A204.1 (cell line): ENCODE measurements at regions not wholly inside any gene's neighbourhood (a gene's known extent, or its start where the extent isn't known, plus 50 kb on each side); places are given as distances from the start of the nearest gene placed in this dataset.

Experiments
- FAIRE-seq: peaks from 2 replicates; lab custom pipeline; 2012; peaks lifted over from hg19 to GRCh38; lab: Jason Lieb, UNC

DNA sequence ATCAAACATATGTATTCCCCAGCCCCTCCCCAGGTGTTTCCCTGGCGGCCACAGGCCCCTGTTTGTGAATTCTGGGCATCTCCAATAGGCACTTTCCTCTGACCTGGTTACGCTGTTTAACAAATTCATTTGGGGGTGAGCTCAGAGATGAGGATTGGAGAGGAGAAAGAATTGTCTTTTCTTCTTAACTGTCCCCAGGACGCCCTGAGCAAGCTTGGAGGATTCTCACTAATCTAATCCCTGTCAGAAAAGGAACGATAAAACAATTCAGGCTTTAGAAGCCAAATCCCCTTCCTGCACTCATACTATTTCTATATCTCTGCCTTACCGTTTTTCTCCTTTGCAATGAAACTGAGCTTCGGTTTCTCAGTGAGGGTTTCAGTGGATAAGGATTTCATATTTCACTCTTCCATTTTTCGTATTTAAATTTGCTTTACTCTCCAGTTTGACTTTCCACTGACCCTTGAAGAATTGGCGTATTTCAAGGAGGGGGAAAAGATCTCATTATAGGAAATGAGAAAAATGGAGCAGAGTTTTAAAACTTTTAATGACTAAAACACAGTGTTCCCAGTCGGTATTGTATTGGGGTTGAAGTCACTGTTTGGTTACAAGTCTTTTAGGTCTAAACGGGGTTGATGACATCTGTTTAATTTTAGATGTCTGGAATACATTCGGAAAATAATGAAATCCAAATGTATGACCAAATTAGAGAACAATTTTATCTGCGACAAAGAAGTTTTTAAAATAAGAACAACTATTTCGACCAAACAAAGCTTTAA, 180.1 kb downstream of the MACROH2A1 start:
- FAIRE-seq = no peak

DNA sequence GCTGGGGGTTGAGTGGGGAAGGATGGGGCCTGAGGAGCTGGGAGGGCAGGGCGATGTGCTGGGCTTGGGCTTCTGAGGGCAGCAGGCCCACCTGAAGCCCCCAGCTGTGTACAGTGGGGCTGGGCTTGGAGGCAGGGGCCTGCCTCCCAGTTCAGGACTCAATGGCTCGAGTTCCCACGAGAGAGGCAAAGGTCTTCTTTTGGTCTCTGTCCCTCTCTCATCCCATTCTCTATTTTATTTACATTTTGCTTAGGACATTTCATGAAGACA, 180.6 kb downstream of the MACROH2A1 start:
- FAIRE-seq = no peak

- no peak for FAIRE-seq
Measured at GRCh38 chr5:135217669-135218485, 181.2 kb downstream of the MACROH2A1 start.

DNA sequence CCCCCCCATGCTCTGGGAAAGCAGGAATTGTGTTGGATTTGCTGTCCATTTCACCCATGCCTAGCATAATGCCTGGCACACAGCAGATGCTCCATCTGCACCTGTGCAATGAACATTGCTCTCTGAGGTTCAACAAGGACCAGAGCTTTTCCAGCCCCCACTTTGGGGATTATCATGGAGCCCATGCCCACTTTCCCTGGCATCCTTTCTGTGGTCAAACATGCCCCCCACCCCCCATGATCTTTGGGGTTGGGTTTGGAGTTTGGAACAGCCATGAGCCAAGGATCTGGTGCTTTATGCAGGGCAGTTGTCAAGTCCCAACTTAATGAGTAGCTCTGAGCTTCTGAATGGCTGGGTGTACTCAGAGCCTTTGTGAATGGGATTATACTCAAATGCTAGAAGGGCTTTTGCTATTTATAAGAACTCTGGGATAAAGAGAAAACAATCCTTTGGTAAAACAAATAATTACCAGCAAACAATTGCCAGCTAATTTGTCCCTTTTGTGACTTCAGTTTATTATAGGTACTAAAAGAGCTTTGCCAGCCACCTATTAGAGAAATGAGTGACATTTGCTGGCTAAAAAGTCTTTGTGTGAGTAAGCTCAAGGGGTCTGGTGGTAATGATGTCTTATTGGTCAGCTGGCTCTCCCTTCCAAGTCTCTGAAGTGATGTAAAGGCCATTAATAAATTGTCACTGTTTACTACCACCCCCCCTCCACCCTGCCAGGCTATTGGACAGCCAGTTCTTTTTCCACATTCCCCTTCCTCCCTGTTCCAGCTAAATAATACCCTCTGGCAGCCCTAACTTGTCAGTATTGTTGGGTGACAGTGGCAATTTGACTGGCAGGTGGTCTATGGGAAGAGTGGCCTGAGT, 182.3 kb downstream of the MACROH2A1 start:
- FAIRE-seq = no peak

GRCh38 chr5:135215617-135216470, 181.8 kb upstream of the PITX1 start:
- FAIRE-seq = no peak

GRCh38 chr5:135214897-135215616, 181.0 kb upstream of the PITX1 start:
- FAIRE-seq = no peak

- FAIRE-seq = no peak
Measured at GRCh38 chr5:135213466-135214239, 179.6 kb upstream of the PITX1 start.

- no peak for FAIRE-seq
Measured at GRCh38 chr5:135213027-135213386, 179.0 kb upstream of the PITX1 start.

DNA sequence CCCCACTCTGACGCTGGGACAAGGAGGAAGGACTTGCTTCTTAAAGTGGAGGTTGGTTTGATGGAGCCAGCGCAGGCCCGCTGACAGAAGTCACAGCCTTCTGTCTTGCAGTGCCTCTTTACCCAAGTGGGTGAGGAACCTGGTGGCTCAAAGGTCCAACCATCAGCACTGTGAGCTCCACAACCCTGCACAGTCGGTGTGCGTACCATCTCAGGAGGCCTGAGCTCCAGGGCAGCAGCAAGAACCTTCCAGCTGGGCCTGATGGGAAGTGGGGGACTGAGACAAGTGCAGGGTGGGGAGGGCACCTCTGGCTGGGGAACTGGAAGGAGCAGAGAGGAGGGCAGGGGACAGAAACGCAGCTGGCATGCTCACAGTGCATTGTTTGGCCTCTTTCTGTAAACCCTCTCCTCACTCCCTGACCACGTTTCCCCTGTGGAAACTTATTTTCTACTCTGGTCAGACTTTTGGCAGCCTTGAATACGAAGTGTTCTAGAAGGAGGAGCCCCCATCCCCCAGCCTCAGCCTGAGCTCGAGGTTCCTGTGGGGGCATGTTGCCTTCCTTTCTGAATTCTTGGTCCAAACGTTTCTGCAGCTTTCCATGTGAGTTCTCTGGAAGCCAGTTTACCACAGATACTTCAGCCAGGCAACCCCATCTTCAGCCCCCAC, 178.5 kb upstream of the PITX1 start:
- FAIRE-seq = no peak

DNA sequence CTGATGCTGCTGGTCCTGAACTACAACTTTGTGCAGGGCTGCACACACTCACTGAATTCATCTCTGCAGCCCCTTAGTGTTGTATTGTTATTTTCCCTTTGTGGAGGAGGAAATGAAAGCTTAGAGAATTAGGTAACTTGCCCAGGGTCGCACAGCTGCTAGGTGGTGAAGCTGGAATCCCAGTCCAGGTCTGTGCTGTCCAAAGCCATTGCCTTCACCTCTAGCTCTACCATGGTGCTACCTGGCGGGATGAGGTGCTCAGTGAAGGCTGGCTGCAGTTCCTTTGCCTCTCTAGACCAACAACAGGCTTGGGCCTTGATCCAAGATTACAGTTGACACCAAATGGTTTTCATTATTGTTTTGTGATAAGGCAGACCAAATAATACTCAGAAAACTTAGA, 177.8 kb upstream of the PITX1 start:
- no peak for FAIRE-seq

DNA sequence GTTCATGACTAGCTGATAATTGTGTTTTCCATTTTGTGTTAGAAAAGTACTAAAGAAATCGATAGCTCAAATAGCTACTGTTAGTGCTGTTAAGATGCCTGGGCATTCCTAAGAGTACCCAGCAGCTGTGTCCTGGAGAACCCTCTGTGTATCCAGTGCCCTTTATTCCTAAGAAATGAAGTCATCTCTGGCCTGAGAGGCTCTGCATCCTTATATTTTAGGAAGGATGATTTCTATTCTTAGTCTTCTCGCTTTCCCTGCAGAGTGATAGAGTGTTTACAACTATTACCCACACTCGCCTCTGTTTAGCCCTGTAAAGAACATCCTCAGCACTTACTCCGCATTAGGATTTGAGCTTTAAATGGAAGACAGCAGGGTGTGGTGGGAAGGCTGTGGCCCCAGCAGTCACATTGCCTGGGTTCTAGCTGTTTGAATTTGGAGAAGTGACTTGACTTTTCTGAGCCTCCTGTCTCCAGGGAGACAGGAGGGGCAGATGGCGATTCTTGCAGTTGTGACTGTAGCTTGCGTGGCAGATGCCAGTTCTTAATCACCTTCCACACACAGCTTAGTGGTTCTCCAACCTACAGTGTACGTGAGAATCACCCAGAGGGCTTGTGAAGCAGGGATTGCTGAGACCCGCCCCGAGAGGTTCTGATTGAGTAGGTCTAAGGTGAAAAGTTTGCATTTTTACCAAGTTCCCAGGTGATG, 177.2 kb upstream of the PITX1 start:
- no peak for FAIRE-seq

DNA sequence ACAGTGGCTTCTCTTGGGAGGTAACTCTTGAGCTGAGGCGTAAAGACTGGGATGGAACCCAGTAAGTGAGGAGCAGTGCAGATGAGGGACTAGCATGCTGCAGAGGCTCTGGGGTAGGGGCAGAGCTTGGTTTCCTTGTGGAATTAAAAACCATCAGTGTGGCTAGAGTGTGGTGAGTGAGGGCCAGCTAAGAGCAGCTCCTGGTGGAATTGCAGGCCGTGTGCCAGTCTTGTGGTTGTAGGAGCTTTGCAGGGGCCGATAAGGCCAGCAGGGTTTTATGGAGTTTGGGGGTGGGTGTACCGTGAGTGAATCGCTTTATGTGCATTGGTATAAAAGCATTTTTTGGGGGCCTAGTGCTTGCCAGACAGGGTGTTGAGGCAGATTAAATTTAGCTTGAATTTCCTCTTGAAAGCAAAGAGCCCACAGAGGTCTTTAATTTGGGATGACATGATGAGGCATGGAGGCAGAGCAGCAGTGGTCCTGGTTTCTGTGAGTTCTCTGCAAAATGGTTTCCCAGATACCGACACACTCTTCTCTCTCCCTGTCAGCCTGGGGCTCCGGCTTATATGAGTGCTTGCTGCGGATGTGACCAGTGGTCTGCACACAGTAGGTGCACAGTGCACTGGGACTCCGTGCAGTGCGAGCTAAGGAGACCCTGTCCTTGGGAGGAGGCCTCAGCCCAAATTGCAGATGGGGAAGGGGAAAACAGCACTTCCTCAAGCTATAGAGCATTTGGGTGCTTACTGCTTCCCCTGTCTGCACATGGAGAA, 176.4 kb upstream of the PITX1 start:
- FAIRE-seq = no peak

DNA sequence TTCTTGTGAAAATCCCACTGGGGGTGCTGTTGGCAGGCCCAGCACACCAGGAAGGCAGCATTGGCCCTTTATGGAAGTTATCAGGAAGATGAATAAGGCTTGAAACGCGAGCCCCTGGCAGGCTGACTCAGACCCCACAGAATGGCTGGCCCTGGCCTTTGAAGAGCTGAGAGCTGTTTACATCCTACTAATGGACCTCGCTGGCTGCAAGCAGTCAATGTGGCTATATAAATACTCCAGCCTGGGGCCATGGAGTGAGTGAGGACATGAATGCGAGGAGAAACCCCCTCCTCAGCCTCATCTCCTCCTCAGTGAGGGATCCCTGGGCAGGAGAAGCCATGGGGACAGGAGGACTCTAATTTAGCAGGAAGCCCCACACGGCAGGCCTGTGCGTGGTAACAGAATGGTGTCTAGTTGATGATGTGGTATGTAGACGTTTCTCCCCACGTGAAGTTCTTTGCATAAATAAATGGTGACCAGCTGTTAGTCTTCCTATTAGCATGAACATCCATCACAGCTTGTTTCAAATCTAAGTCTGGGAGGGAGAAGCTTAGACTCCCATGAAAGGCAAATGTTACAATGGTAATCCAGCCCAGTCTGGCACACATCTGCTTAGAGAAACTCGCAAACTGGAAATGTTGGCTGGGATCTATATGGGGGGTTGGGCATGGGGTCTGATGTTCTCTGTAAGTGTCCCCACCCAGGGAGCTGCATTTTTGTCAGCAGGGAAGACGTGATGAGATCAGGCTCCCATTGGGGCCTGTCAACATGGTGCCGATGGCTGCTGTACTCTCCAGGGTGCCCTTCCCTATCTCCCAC, 175.1 kb upstream of the PITX1 start:
- no peak for FAIRE-seq

DNA sequence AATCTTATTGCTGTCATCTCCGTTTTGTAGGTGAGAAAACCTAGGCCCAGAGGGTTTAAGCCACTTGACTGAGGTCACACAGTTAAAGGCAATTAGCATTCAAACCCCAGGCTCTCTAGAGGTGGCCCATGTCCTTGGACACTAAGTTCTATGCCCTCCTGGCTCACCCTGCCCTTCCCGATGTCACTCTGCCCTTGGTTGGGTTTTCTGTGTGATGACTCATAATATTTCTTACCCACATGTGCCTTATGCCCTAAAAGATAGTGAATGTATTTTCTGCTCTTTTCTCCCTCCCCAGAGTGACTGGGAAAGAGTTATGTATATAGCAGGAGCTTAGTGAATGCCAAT, 174.5 kb upstream of the PITX1 start:
- no peak for FAIRE-seq

- no peak for FAIRE-seq
Measured at GRCh38 chr5:135207866-135208265, 173.8 kb upstream of the PITX1 start.

DNA sequence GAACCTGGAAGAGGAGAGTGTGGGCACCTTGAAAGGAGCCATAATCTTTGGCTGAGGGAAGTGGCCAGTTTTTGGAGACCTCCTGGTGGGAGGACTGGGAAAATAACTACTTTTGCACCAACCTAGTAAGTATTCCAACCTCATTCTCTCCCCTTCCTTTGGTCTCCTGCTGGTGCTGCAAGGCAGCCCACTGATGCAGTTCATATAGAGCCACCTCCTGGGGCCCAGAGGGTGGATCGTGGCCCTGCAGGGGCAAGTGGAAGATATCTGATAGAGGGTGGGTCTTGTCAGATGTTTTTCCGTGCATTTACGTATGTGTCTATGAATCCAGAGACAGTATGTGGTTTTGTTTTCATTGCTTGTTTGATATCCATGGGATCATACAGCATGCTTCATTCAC, 172.8 kb upstream of the PITX1 start:
- no peak for FAIRE-seq

DNA sequence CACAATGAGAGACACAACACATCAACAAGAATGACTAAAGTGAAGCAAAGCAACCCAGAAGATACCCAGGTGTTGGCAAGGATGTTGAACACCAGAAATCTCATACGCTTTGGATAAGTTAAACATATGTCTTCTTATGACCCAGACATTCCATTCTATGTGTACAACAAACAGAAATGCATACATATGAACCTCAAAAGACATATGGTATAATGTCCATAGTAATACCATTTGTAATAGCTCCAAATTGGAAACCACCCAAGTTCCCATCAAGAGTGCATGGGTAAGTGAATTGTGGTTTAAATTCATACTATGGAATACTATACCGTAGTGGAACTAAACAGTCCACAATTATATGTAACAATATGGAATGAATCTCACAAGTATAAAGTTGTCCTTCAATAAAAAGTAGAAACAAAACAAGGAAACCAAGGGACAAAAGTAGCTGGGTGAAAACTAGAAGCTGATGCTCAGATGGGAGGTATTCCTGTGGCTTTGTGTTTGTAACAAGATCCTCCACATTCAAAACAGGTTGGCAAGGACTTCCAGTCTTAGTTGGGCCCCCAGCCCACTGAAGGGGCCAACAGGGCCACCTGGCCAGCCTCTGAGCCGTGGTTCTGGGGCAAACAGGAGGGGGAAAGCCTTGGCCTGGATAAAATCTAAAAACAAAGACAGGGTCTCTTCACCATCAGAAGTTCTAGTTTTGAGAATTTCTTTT, 171.8 kb upstream of the PITX1 start:
- FAIRE-seq = no peak
